B cell (primary cell): ENCODE measurements at regions not wholly inside any gene's neighbourhood (a gene's known extent, or its start where the extent isn't known, plus 50 kb on each side); places are given as distances from the start of the nearest gene placed in this dataset.

Experiments
- ATAC-seq: fragments of 200-7000 bp; cut with Tn5 transposase; one replicate; pipeline ENCODE4 v1.10.0; 2021; ENCODE audit warnings: low read depth, mild to moderate bottlenecking, moderate number of reproducible peaks, moderate library complexity
- CTCF ChIA-PET: fragments of 350-600 bp; sonication (Branson Sonifier 250); formaldehyde crosslinking; loops from one replicate; lab custom pipeline; 2021; ENCODE audit warnings: antibody characterized with exemption, inconsistent platforms; lab: Charles Lee
- POLR2A ChIA-PET: fragments of 350-600 bp; sonication (Branson Sonifier 250); formaldehyde crosslinking; loops from one replicate; lab custom pipeline; 2021; ENCODE audit warnings: antibody characterized with exemption; lab: Charles Lee
- DNase-seq: peaks from one replicate; pipeline ENCODE4 v3.0.0; 2013
- H2AFZ ChIP-seq: 2 replicates; pipeline ENCODE4 v1.6.1; 2012; ENCODE audit warnings: mild to moderate bottlenecking, low read depth, low read length; ENCODE audit not compliant: insufficient read depth, poor library complexity, severe bottlenecking
- H3K27ac ChIP-seq, 2 donors: 1 replicate in 1 of 2; 2 replicates in 1 of 2; pipeline ENCODE4 v1.5.1; 2012 to 2013; ENCODE audit warnings: low read length in 2 of 2, mild to moderate bottlenecking in 2 of 2, moderate library complexity in 1 of 2
- H3K27me3 ChIP-seq, 4 experiments: fragments of 200-600 bp in 1 of 4; sonication (generic) in 1 of 4; replicated peaks in 1 of 4; 1 replicate in 2 of 4; 2 replicates in 2 of 4; pipeline versions ENCODE4 v1.6.1 to v1.7.0; 2013 to 2016; ENCODE audit warnings: low read length in 3 of 4, mild to moderate bottlenecking in 2 of 4, mixed read lengths in 1 of 4, moderate library complexity in 1 of 4; ENCODE audit not compliant: insufficient read depth in 4 of 4, control insufficient read depth in 3 of 4; ENCODE audit errors: control extremely low read depth in 1 of 4
- H3K36me3 ChIP-seq, 2 experiments: replicated peaks in 1 of 2; 1 replicate in 1 of 2; 2 replicates in 1 of 2; pipeline versions ENCODE4 v1.6.1 to v1.7.1; 2013; ENCODE audit warnings: low read length in 1 of 2; ENCODE audit not compliant: insufficient read depth in 2 of 2, control insufficient read depth in 1 of 2; ENCODE audit errors: control extremely low read depth in 1 of 2, extremely low read depth in 1 of 2
- H3K4me1 ChIP-seq, 2 donors: fragments of 200-600 bp in 1 of 2; sonication (generic) in 1 of 2; 1 replicate in 1 of 2; 2 replicates in 1 of 2; pipeline versions ENCODE4 v1.5.1 to v1.6.1; 2013 to 2017; ENCODE audit warnings: low read length in 2 of 2; ENCODE audit not compliant: control insufficient read depth in 2 of 2, insufficient read depth in 2 of 2
- H3K4me2 ChIP-seq: replicated peaks from 2 replicates; pipeline ENCODE3; 2012; ENCODE audit warnings: mild to moderate bottlenecking, low read depth, low read length; ENCODE audit not compliant: poor library complexity, severe bottlenecking
- H3K4me3 ChIP-seq, 5 experiments: fragments of 200-600 bp in 1 of 5; sonication (generic) in 1 of 5; 1 replicate in 3 of 5; 2 replicates in 2 of 5; pipeline versions ENCODE4 v1.5.1 to v1.7.0; 2011 to 2016; ENCODE audit warnings: low read length in 4 of 5, mild to moderate bottlenecking in 4 of 5, low read depth in 2 of 5, control low read depth in 1 of 5, moderate library complexity in 1 of 5; ENCODE audit not compliant: insufficient read depth in 1 of 5; ENCODE audit errors: control extremely low read depth in 1 of 5, extremely low read depth in 1 of 5
- H3K79me2 ChIP-seq: fragments of 200-600 bp; sonication (generic); one replicate; pipeline ENCODE4 v1.6.0; 2016; ENCODE audit warnings: low read length; ENCODE audit not compliant: control insufficient read depth, insufficient read depth
- H3K9ac ChIP-seq: fragments of 200-600 bp; sonication (generic); 2 replicates; pipeline ENCODE4 v1.6.1; 2017; ENCODE audit warnings: mild to moderate bottlenecking, low read length, moderate library complexity
- H3K9me3 ChIP-seq, 3 donors: one replicate each; pipeline versions ENCODE4 v1.6.1 to v1.7.1; 2013; ENCODE audit warnings: low read length in 2 of 3; ENCODE audit not compliant: control insufficient read depth in 2 of 3, insufficient read depth in 1 of 3; ENCODE audit errors: control extremely low read depth in 1 of 3
- H4K20me1 ChIP-seq: 2 replicates; pipeline ENCODE4 v1.6.0; 2012; ENCODE audit warnings: mild to moderate bottlenecking, low read length; ENCODE audit not compliant: insufficient read depth, control insufficient read depth, poor library complexity, severe bottlenecking
- H3K27ac Mint-ChIP-seq: one replicate; pipeline ENCODE4 v1.8.0; 2021; ENCODE audit warnings: mixed read lengths
- H3K27me3 Mint-ChIP-seq: one replicate; pipeline ENCODE4 v1.8.0; 2021; ENCODE audit warnings: mixed read lengths
- H3K4me1 Mint-ChIP-seq: one replicate; pipeline ENCODE4 v1.8.0; 2021; ENCODE audit warnings: mixed read lengths
- H3K4me3 Mint-ChIP-seq: one replicate; pipeline ENCODE4 v1.8.0; 2021; ENCODE audit warnings: mixed read lengths
- H3K9me3 Mint-ChIP-seq: one replicate; pipeline ENCODE4 v1.8.0; 2022; ENCODE audit warnings: mixed read lengths; ENCODE audit not compliant: insufficient read depth
- EZH2 ChIP-seq: IDR thresholded peaks from 2 replicates; pipeline ENCODE4 v1.6.1; 2012; ENCODE audit warnings: borderline replicate concordance, low read depth, mild to moderate bottlenecking, moderate library complexity, low read length; ENCODE audit not compliant: insufficient read depth, poor library complexity, severe bottlenecking
- WGBS: methylation state at CpG from one replicate; pipeline ENCODE4 v1.1.5; 2013; ENCODE audit warnings: missing lambda C conversion rate; ENCODE audit not compliant: insufficient coverage; 5-methylcytosine and 5-hydroxymethylcytosine counted together
- intact Hi-C: fragments of 100-400 bp; cut with micrococcal nuclease; formaldehyde crosslinking; loops from one replicate; pipeline ENCODE4 v1.10.0; 2022
- TF ChIP-seq, protein P1 (sequence below): fragments of 200-600 bp; IDR thresholded peaks from one replicate; pipeline ENCODE4 v1.8.0; 2022; ENCODE audit warnings: antibody characterized with exemption, mild to moderate bottlenecking

DNA sequence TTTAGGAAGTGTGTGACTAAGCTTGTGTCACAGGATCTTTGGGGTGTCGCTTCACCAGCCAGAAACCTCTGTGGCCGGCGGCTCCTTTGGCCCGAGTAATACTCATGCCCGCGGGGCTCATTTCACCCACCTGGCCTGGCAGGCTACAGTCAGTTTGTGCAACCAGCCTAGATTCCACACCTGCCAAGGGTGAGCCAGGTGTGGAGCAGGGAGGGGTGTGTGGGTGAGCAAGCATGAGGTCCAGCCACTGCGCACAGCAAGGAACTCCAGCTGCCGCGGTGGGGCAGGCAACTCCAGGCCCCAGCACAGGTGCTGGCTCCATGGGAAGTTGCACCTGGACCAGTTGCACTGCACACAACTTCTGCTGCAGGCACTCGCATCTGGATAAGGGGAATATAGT is 462.3 kb upstream of the LRFN5 start:
- ChIA-PET POLR2A (no interaction called here), CTCF (no interaction called here)
- H3K27ac Mint-ChIP-seq: no peak overlapping the region
- H3K27me3 Mint-ChIP-seq: no peaks in the 10 kb centered on the region
- 100% methylated on average over 7 of the region's 10 CpGs for WGBS
- Histone ChIP-seq H3K79me2 (no peaks in the 10 kb centered on the region), H3K27me3 (no peaks in the 10 kb centered on the region), H3K4me1 (no peaks in the 10 kb centered on the region), H3K4me3 (no peak overlapping the region), H3K27ac (no peak overlapping the region), H2AFZ (no peak overlapping the region), H3K9me3 (peaks cover 0 to 5% (median 0%) of the 10 kb centered on the region in 3 donors), H3K9ac (no peak overlapping the region), H4K20me1 (no peaks in the 10 kb centered on the region), H3K4me2 (no peak overlapping the region), H3K36me3 (no peaks in the 10 kb centered on the region)
- no peak for TF ChIP-seq EZH2
- TF ChIP-seq, protein P1, sequence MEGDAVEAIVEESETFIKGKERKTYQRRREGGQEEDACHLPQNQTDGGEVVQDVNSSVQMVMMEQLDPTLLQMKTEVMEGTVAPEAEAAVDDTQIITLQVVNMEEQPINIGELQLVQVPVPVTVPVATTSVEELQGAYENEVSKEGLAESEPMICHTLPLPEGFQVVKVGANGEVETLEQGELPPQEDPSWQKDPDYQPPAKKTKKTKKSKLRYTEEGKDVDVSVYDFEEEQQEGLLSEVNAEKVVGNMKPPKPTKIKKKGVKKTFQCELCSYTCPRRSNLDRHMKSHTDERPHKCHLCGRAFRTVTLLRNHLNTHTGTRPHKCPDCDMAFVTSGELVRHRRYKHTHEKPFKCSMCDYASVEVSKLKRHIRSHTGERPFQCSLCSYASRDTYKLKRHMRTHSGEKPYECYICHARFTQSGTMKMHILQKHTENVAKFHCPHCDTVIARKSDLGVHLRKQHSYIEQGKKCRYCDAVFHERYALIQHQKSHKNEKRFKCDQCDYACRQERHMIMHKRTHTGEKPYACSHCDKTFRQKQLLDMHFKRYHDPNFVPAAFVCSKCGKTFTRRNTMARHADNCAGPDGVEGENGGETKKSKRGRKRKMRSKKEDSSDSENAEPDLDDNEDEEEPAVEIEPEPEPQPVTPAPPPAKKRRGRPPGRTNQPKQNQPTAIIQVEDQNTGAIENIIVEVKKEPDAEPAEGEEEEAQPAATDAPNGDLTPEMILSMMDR: no peak
- intact Hi-C loops: no loop called here
- ATAC-seq (no peak), DNase-seq (no peak)
- H3K9me3 Mint-ChIP-seq: no peaks in the 10 kb centered on the region
- no peak overlapping the region for H3K4me3 Mint-ChIP-seq
- H3K4me1 Mint-ChIP-seq: no peaks in the 10 kb centered on the region

DNA sequence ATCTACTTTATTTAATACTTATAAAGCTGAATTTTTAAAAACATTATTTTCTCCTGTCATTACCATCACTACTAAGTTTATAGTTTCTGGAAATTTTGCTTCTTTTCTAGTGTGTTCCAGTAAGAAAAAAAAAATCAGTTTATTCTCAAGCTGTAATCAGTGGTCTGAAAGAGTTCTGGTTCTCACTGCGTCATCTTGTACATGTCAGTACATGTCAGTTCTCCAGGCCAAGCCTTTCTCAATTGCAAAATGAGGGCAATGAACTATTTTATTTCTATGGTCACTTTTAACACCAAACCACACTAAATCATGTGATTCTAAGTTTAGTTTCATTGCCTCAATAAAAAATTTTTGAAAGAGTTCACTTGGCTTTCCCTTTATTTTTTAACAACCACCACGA is 468.9 kb upstream of the LRFN5 start:
- no peaks in the 10 kb centered on the region for H3K4me1 Mint-ChIP-seq
- H3K27ac Mint-ChIP-seq: no peak overlapping the region
- H3K4me3 Mint-ChIP-seq: no peak overlapping the region
- no peaks in the 10 kb centered on the region for H3K27me3 ChIP-seq
- intact Hi-C loops: no loop called here
- H3K27ac ChIP-seq: no peak overlapping the region
- peaks cover 2% of the 10 kb centered on the region for H3K9me3 Mint-ChIP-seq
- H2AFZ ChIP-seq: no peak overlapping the region
- ChIA-PET CTCF (interaction anchor here (0.6 kb wide), 1 partner anchor 28 kb away, joined by 3 read pairs; no protein-coding TSS in a partner anchor), POLR2A (no interaction called here)
- no peak overlapping the region for H3K9ac ChIP-seq
- H3K36me3 ChIP-seq: no peaks in the 10 kb centered on the region
- no peak overlapping the region for H3K4me2 ChIP-seq
- no peaks in the 10 kb centered on the region for H3K9me3 ChIP-seq
- H3K4me3 ChIP-seq: no peak overlapping the region
- no peaks in the 10 kb centered on the region for H4K20me1 ChIP-seq
- TF ChIP-seq, protein P1: no peak
- no peak for TF ChIP-seq EZH2
- no peaks in the 10 kb centered on the region for H3K4me1 ChIP-seq
- no peaks in the 10 kb centered on the region for H3K27me3 Mint-ChIP-seq
- DNase-seq (no peak), ATAC-seq (no peak)
- H3K79me2 ChIP-seq: no peaks in the 10 kb centered on the region
- 100% methylated on average over 1 of the region's 2 CpGs for WGBS
